ENCODE measurements at regions not wholly inside any gene's neighbourhood (a gene's known extent, or its start where the extent isn't known, plus 50 kb on each side); places are given as distances from the start of the nearest gene placed in this dataset.

DNA sequence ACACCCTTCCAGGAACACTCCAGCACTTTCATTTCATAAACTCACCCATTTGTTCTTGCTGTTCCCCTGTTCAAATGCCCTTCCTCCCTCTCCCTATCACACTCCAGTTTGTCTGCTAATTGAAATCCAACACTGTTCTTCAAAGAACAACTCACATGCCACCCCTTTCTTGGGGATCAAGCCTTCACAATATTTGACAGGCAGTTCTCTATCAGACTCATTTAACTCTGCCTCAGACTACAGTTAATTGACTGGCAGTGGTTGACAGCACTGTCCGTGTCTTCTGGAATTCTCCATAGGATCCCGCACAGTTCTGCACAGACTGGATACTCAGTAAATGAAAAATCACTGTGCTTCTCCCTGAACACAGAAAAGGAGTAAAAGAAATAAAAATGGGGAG is 87.8 kb downstream of the PMP22 start:
- H3K4me1 ChIP-seq (ENCODE audit: control insufficient read depth in 5 of 5, insufficient read depth in 5 of 5, low read length in 5 of 5) = peaks cover 0 to 4% (median 0%) of the 10 kb centered on the region in 5 donors
- H3K27me3 ChIP-seq (ENCODE audit: control insufficient read depth in 5 of 5, insufficient read depth in 4 of 5, low read length in 5 of 5) = no peaks in the 10 kb centered on the region
- no peaks in the 10 kb centered on the region for H3K9me3 ChIP-seq (ENCODE audit: control insufficient read depth in 5 of 5, low read length in 5 of 5)
- H3K36me3 ChIP-seq (ENCODE audit: control insufficient read depth in 5 of 5, insufficient read depth in 5 of 5, low read length in 5 of 5) = no peaks in the 10 kb centered on the region
- no peak overlapping the region for H3K4me3 ChIP-seq (ENCODE audit: low read depth in 1 of 5, low read length in 5 of 5)
- no peak overlapping the region for H3K27ac ChIP-seq (ENCODE audit: low read depth, low read length)
- no peak overlapping the region for H3K9ac ChIP-seq (ENCODE audit: low read length in 5 of 5)

DNA sequence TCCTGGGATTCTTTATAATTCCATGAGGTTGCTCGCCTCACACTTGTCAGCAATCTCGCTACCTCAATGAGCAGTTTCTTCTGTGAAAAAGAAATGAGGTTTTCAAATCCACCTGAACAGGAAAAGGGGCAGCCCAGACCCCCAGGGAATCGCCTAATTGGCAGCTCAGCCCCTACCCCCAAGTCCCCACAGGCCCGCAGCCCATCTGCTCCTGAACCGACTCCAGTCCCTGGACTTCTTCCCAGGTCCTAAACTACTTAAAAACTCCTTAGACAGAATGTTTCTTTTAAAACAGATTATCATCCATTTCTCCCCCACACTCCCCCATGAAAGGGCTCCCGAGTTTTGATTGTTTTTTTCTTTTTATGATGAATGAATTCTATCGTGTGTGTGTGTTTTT is 89.8 kb downstream of the PMP22 start:
- H3K4me1 ChIP-seq (ENCODE audit: control insufficient read depth in 5 of 5, insufficient read depth in 5 of 5, low read length in 5 of 5) = peaks cover 0 to 6% (median 0%) of the 10 kb centered on the region in 5 donors
- H3K9ac ChIP-seq (ENCODE audit: low read length in 5 of 5) = no peak overlapping the region
- no peaks in the 10 kb centered on the region for H3K36me3 ChIP-seq (ENCODE audit: control insufficient read depth in 5 of 5, insufficient read depth in 5 of 5, low read length in 5 of 5)
- H3K9me3 ChIP-seq (ENCODE audit: control insufficient read depth in 5 of 5, low read length in 5 of 5) = no peaks in the 10 kb centered on the region
- H3K27ac ChIP-seq (ENCODE audit: low read depth, low read length) = no peak overlapping the region
- H3K4me3 ChIP-seq (ENCODE audit: low read depth in 1 of 5, low read length in 5 of 5) = no peak overlapping the region
- H3K27me3 ChIP-seq (ENCODE audit: control insufficient read depth in 5 of 5, insufficient read depth in 4 of 5, low read length in 5 of 5) = no peaks in the 10 kb centered on the region

DNA sequence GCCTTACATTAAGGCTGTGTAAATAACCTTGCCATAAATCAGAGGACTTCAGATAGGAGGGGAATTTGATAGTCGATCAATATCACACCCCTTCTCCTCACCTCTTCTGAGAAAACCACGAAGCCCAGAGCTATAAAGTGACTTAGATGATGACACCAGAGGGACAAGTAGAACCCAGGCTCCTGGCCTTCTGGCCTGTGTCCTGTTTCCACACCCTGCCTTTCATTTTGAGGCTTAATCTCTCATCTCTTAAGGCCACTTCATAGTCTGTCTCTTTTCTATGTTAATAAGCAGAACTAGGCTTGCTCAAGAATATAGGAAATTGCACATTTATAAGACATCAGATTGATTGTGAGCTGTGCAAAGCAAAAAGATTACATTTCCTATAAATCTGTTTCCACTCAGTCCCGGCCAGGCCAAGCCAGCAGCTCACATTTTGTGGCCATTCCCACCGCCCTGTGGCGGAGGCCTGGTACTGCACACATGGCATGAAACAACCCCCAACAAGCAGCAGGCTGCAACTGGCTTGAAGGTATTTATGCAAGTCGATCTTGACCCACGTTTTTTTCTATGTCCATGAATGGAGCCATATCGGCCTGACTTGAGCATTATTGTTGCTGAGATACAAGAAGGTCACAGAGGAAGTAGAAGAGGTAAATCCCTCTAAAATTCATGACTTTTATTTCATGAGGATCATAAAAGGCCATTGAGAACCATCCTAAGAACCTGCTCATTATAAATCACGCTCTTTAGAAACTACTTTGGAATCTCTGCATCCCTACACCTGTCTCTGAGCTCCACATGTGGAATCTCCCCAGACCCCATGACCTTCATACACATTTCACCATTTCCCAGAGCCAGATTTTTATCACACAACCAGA is 93.7 kb downstream of the PMP22 start:
- no peaks in the 10 kb centered on the region for H3K36me3 ChIP-seq (ENCODE audit: control insufficient read depth in 5 of 5, insufficient read depth in 5 of 5, low read length in 5 of 5)
- no peaks in the 10 kb centered on the region for H3K27me3 ChIP-seq (ENCODE audit: control insufficient read depth in 5 of 5, insufficient read depth in 4 of 5, low read length in 5 of 5)
- H3K27ac ChIP-seq (ENCODE audit: low read depth, low read length) = no peak overlapping the region
- no peaks in the 10 kb centered on the region for H3K9me3 ChIP-seq (ENCODE audit: control insufficient read depth in 5 of 5, low read length in 5 of 5)
- no peak overlapping the region for H3K4me3 ChIP-seq (ENCODE audit: low read depth in 1 of 5, low read length in 5 of 5)
- peaks cover 0 to 6% (median 0%) of the 10 kb centered on the region in 5 donors for H3K4me1 ChIP-seq (ENCODE audit: control insufficient read depth in 5 of 5, insufficient read depth in 5 of 5, low read length in 5 of 5)
- H3K9ac ChIP-seq (ENCODE audit: low read length in 5 of 5) = no peak overlapping the region

GRCh38 chr17:15169676-15170075 is 95.5 kb downstream of the PMP22 start:
- peaks cover 0 to 6% (median 0%) of the 10 kb centered on the region in 5 donors for H3K4me1 ChIP-seq (ENCODE audit: control insufficient read depth in 5 of 5, insufficient read depth in 5 of 5, low read length in 5 of 5)
- H3K36me3 ChIP-seq (ENCODE audit: control insufficient read depth in 5 of 5, insufficient read depth in 5 of 5, low read length in 5 of 5) = no peaks in the 10 kb centered on the region
- no peaks in the 10 kb centered on the region for H3K27me3 ChIP-seq (ENCODE audit: control insufficient read depth in 5 of 5, insufficient read depth in 4 of 5, low read length in 5 of 5)
- no peak overlapping the region for H3K9ac ChIP-seq (ENCODE audit: low read length in 5 of 5)
- no peaks in the 10 kb centered on the region for H3K9me3 ChIP-seq (ENCODE audit: control insufficient read depth in 5 of 5, low read length in 5 of 5)
- H3K27ac ChIP-seq (ENCODE audit: low read depth, low read length) = no peak overlapping the region
- H3K4me3 ChIP-seq (ENCODE audit: low read depth in 1 of 5, low read length in 5 of 5) = no peak overlapping the region

DNA sequence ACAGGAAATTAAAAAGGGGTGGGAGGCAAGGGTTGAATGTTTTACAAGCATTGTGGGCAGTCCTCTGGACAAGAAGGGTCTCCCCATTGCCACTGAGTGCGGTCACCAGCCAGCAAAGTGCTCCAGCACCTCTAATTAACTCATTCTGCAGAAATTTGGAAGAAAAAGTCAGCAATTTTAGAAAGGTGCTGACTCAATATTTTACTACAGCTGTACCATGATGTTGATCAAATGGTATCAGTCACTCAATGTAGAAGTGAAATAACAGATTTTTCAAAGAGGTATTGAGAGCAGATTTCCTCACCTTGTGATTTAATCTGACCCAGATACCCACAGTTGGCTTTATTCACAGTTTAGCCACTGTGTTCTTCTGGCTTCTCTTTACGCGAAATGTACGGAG is 96.7 kb downstream of the PMP22 start:
- Histone ChIP-seq H3K27me3 (ENCODE audit: control insufficient read depth in 5 of 5, insufficient read depth in 4 of 5, low read length in 5 of 5) (no peaks in the 10 kb centered on the region), H3K4me1 (ENCODE audit: control insufficient read depth in 5 of 5, insufficient read depth in 5 of 5, low read length in 5 of 5) (peaks cover 0 to 6% (median 0%) of the 10 kb centered on the region in 5 donors), H3K27ac (ENCODE audit: low read depth, low read length) (no peak overlapping the region)

GRCh38 chr17:15161395-15161794 is 103.7 kb downstream of the PMP22 start:
- Histone ChIP-seq H3K4me1 (ENCODE audit: control insufficient read depth in 5 of 5, insufficient read depth in 5 of 5, low read length in 5 of 5) (peaks cover 0 to 3% (median 0%) of the 10 kb centered on the region in 5 donors), H3K36me3 (ENCODE audit: control insufficient read depth in 5 of 5, insufficient read depth in 5 of 5, low read length in 5 of 5) (no peaks in the 10 kb centered on the region), H3K4me3 (ENCODE audit: low read depth in 1 of 5, low read length in 5 of 5) (no peak overlapping the region), H3K27me3 (ENCODE audit: control insufficient read depth in 5 of 5, insufficient read depth in 4 of 5, low read length in 5 of 5) (peaks cover 0 to 2% (median 0%) of the 10 kb centered on the region in 5 donors), H3K9me3 (ENCODE audit: control insufficient read depth in 5 of 5, low read length in 5 of 5) (no peaks in the 10 kb centered on the region), H3K27ac (ENCODE audit: low read depth, low read length) (no peak overlapping the region), H3K9ac (ENCODE audit: low read length in 5 of 5) (no peak overlapping the region)

More for the DNA sequence above, 96.7 kb downstream of the PMP22 start:
- no peaks in the 10 kb centered on the region for H3K36me3 ChIP-seq (ENCODE audit: control insufficient read depth in 5 of 5, insufficient read depth in 5 of 5, low read length in 5 of 5)
- H3K4me3 ChIP-seq (ENCODE audit: low read depth in 1 of 5, low read length in 5 of 5) = no peak overlapping the region
- H3K9ac ChIP-seq (ENCODE audit: low read length in 5 of 5) = no peak overlapping the region
- no peaks in the 10 kb centered on the region for H3K9me3 ChIP-seq (ENCODE audit: control insufficient read depth in 5 of 5, low read length in 5 of 5)

- H3K27me3 ChIP-seq (ENCODE audit: control insufficient read depth in 5 of 5, insufficient read depth in 4 of 5, low read length in 5 of 5) = peaks cover 0 to 5% (median 0%) of the 10 kb centered on the region in 5 donors
- H3K4me3 ChIP-seq (ENCODE audit: low read depth in 1 of 5, low read length in 5 of 5) = no peak overlapping the region
- H3K36me3 ChIP-seq (ENCODE audit: control insufficient read depth in 5 of 5, insufficient read depth in 5 of 5, low read length in 5 of 5) = no peaks in the 10 kb centered on the region
- H3K9ac ChIP-seq (ENCODE audit: low read length in 5 of 5) = no peak overlapping the region
- peaks cover 0 to 3% (median 0%) of the 10 kb centered on the region in 5 donors for H3K4me1 ChIP-seq (ENCODE audit: control insufficient read depth in 5 of 5, insufficient read depth in 5 of 5, low read length in 5 of 5)
- no peaks in the 10 kb centered on the region for H3K9me3 ChIP-seq (ENCODE audit: control insufficient read depth in 5 of 5, low read length in 5 of 5)
- H3K27ac ChIP-seq (ENCODE audit: low read depth, low read length) = no peak overlapping the region
Measured at GRCh38 chr17:15157051-15157450, 108.1 kb downstream of the PMP22 start.

- Histone ChIP-seq H3K4me1 (ENCODE audit: control insufficient read depth in 5 of 5, insufficient read depth in 5 of 5, low read length in 5 of 5) (peaks cover 0 to 3% (median 0%) of the 10 kb centered on the region in 5 donors), H3K36me3 (ENCODE audit: control insufficient read depth in 5 of 5, insufficient read depth in 5 of 5, low read length in 5 of 5) (no peaks in the 10 kb centered on the region), H3K27ac (ENCODE audit: low read depth, low read length) (no peak overlapping the region), H3K9ac (ENCODE audit: low read length in 5 of 5) (no peak overlapping the region), H3K9me3 (ENCODE audit: control insufficient read depth in 5 of 5, low read length in 5 of 5) (no peaks in the 10 kb centered on the region), H3K4me3 (ENCODE audit: low read depth in 1 of 5, low read length in 5 of 5) (no peak overlapping the region), H3K27me3 (ENCODE audit: control insufficient read depth in 5 of 5, insufficient read depth in 4 of 5, low read length in 5 of 5) (peaks cover 0 to 5% (median 0%) of the 10 kb centered on the region in 5 donors)
Measured at GRCh38 chr17:15154618-15155017, 110.5 kb downstream of the PMP22 start.

DNA sequence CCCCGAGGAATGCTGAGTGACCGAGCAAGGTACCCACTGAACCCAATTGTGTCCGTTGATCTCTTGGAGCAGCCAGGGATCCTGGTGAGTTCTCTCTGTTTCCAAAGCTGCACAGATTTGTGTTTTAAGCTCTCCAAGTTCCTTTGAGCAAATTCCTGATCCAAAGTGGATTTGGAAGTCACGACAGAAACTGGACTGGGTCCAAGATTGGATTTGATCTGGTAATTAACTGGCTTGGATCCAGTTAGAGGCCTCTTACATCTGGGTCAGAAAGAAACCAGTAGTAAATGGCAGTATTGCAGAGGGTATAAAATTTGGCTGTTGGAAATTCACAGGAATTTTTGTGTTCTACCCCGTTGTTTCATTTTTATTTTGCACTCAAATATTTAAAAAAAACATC is 119.5 kb downstream of the PMP22 start:
- Histone ChIP-seq H3K9ac (ENCODE audit: low read length in 5 of 5) (no peak overlapping the region), H3K9me3 (ENCODE audit: control insufficient read depth in 5 of 5, low read length in 5 of 5) (no peaks in the 10 kb centered on the region), H3K4me3 (ENCODE audit: low read depth in 1 of 5, low read length in 5 of 5) (no peak overlapping the region), H3K27me3 (ENCODE audit: control insufficient read depth in 5 of 5, insufficient read depth in 4 of 5, low read length in 5 of 5) (no peaks in the 10 kb centered on the region), H3K27ac (ENCODE audit: low read depth, low read length) (no peak overlapping the region), H3K36me3 (ENCODE audit: control insufficient read depth in 5 of 5, insufficient read depth in 5 of 5, low read length in 5 of 5) (no peaks in the 10 kb centered on the region), H3K4me1 (ENCODE audit: control insufficient read depth in 5 of 5, insufficient read depth in 5 of 5, low read length in 5 of 5) (no peaks in the 10 kb centered on the region)

DNA sequence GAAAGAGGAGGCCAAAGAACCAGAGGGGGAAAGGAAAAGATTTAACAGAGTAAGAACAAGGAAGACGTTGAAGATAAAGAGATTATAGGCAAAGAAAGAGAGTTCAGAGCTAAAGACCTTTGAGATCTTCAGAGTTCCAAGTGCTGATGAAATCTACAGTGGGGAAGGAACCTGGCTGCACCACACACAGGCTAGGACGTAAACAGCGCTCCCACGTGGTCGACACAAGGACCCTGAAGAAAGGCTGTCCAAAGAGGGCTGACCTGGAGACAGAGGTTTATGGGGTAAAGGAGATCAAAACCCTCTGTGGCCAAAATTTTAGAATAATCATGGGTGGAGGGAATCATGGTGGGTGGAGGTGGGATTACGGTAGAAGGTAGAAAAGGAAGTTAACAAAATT is 121.6 kb downstream of the PMP22 start:
- Histone ChIP-seq H3K9ac (ENCODE audit: low read length in 5 of 5) (no peak overlapping the region), H3K4me1 (ENCODE audit: control insufficient read depth in 5 of 5, insufficient read depth in 5 of 5, low read length in 5 of 5) (no peaks in the 10 kb centered on the region), H3K4me3 (ENCODE audit: low read depth in 1 of 5, low read length in 5 of 5) (no peak overlapping the region), H3K36me3 (ENCODE audit: control insufficient read depth in 5 of 5, insufficient read depth in 5 of 5, low read length in 5 of 5) (no peaks in the 10 kb centered on the region), H3K27me3 (ENCODE audit: control insufficient read depth in 5 of 5, insufficient read depth in 4 of 5, low read length in 5 of 5) (no peaks in the 10 kb centered on the region), H3K9me3 (ENCODE audit: control insufficient read depth in 5 of 5, low read length in 5 of 5) (no peaks in the 10 kb centered on the region), H3K27ac (ENCODE audit: low read depth, low read length) (no peak overlapping the region)

All from subcutaneous abdominal adipose tissue (tissue), 5 donors.